ENCODE measurements at regions not wholly inside any gene's neighbourhood (a gene's known extent, or its start where the extent isn't known, plus 50 kb on each side); places are given as distances from the start of the nearest gene placed in this dataset.

DNA sequence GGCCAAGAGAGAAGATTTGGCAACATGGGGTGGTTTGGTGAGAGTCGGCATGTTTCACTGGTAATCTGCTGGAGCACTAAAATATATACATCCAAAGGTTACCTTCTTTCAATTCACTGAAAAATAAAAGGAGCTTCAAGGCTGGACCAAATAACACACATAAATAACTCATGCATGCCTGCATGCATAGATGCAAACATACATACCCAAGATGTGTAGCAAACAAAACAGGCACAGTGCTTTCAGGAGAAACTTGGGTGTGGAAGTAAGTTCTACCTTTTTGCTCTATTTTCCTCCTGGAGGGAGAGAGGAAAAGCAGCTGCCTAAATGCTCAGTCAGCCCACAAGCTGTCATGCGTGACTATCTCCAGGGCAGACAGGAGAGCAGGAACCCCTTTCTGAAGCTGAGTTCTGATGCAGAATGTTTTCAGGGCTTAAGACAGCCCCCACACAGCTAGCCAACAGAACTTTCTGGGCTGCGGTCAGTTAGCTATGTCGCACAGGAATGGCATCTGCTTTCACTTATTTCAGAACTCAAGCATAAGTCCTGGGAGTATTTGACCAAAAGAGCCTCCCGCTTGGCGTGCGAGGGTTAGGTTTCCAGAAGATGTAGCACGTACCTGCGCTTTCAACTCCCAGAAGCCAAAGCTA, 166.2 kb downstream of the TOMM20 start:
- ATAC-seq (peak; percentile 42), DNase-seq (peak in 1 of 4 donors; percentile 61)

DNA sequence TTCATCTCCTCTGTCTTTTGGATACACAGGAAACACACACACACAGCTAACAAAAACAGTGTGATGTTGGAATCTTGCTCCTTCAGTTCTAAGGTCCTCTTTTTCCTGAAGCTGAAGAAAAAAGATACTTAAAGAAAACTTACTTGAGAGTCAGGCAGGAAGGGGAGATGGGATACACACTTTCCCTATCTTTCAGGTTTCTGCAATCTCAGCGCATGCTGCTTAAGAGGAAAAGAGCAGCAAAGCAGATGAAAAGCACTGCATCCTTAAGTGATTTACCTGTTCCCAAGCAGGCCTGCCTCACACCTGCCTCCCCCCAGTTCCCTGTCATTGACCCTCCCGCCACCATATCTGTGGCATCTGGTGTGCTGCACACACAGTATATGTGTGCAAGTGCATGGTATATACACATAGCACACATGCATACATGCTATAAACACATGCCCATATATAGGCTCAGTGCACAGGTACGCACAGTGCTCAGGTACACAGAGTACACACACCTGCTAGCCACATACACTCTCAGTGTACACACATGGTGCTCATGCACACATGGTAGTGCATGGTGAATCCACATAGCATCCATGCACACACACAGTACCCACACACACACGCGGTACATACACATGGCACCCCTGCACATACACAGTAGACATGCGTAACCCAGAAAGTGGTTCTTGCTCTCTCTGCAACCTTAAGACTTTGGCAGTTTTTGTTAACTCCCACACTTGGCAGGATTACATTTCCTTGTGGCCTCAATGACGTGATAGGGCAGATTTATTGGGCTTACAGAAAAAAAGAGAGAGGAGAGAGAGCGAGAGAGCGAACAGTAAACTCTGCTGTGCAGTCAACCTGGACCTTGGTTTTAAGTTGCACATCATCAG, 166.9 kb downstream of the TOMM20 start:
- Histone ChIP-seq H3K4me3 (no peak overlapping the region), H3K27ac (peak overlapping the region; percentile 88 to 92), H3K27me3 (no peaks in the 10 kb centered on the region), H3K9me3 (no peaks in the 10 kb centered on the region), H3K36me3 (no peaks in the 10 kb centered on the region), H3K4me1 (peaks cover 48 to 88% of the 10 kb centered on the region in 2 donors)
- TF ChIP-seq, protein P1, sequence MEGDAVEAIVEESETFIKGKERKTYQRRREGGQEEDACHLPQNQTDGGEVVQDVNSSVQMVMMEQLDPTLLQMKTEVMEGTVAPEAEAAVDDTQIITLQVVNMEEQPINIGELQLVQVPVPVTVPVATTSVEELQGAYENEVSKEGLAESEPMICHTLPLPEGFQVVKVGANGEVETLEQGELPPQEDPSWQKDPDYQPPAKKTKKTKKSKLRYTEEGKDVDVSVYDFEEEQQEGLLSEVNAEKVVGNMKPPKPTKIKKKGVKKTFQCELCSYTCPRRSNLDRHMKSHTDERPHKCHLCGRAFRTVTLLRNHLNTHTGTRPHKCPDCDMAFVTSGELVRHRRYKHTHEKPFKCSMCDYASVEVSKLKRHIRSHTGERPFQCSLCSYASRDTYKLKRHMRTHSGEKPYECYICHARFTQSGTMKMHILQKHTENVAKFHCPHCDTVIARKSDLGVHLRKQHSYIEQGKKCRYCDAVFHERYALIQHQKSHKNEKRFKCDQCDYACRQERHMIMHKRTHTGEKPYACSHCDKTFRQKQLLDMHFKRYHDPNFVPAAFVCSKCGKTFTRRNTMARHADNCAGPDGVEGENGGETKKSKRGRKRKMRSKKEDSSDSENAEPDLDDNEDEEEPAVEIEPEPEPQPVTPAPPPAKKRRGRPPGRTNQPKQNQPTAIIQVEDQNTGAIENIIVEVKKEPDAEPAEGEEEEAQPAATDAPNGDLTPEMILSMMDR (IDR thresholded peaks at IDR 0.05) = no peak
- ATAC-seq (peak; percentile 47), DNase-seq (peak in 1 of 4 donors; percentile 60)
- intact Hi-C loops (cut with DNase I) = loop anchor here in 1 of 2 donors (5.0 kb wide), 1 partner anchor 39 kb away; no protein-coding TSS in a partner anchor

More for the DNA sequence above, 166.2 kb downstream of the TOMM20 start:
- Histone ChIP-seq H3K4me3 (no peak overlapping the region), H3K27me3 (no peaks in the 10 kb centered on the region), H3K4me1 (peaks cover 48 to 80% of the 10 kb centered on the region in 2 donors), H3K36me3 (no peaks in the 10 kb centered on the region), H3K9me3 (no peaks in the 10 kb centered on the region), H3K27ac (peak overlapping the region; percentile 88 to 92)
- intact Hi-C loops (cut with DNase I) = loop anchor here in 1 of 2 donors (5.0 kb wide), 1 partner anchor 40 kb away; no protein-coding TSS in a partner anchor
- TF ChIP-seq, protein P1 (IDR thresholded peaks at IDR 0.05) = no peak

DNA sequence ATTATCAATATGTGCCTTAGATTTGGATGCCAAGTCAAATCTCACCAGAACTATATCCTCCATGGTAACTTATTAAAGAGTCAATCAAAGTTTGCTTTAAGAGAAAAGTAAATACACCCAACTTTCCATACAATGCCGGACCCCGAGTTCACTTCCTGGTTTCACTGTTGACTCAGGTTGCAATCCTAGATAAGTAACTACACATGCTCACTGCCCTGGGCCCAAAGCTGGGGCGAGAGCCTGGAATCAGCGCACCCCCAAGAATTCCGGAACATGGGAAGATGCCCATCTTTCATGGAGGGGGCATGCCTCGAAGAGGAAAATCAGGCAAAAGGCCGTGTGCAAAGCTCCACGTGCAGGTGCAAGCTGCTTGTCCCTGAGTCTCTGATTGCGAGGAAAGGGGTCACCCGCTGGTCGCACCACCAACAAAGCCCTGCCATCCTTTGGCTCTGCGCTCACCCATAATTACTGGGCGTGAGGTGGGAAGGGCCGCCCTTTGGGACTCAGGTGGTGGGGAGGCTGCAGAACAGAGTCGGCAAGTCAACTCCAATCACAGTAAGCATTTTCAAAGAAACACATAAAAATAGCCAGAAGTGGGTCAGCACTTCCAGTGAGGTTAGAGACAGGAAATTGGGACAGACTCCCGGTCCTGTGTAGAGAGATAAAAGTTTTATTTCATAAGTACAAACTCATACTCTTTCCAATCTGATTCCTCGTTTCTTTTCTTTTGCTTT, 167.7 kb downstream of the TOMM20 start:
- Histone ChIP-seq H3K27ac (peak overlapping the region; percentile 88 to 92), H3K27me3 (no peaks in the 10 kb centered on the region), H3K4me3 (no peak overlapping the region), H3K9me3 (no peaks in the 10 kb centered on the region), H3K4me1 (peaks cover 48 to 96% of the 10 kb centered on the region in 2 donors), H3K36me3 (no peaks in the 10 kb centered on the region)
- ATAC-seq (peak; percentile 60), DNase-seq (peak in 3 of 4 donors; percentile 50 to 73 (median 55))
- intact Hi-C loops (cut with DNase I) = loop anchor here in 1 of 2 donors (5.0 kb wide), 1 partner anchor 39 kb away; no protein-coding TSS in a partner anchor
- TF ChIP-seq, protein P1 (IDR thresholded peaks at IDR 0.05) = no peak

DNA sequence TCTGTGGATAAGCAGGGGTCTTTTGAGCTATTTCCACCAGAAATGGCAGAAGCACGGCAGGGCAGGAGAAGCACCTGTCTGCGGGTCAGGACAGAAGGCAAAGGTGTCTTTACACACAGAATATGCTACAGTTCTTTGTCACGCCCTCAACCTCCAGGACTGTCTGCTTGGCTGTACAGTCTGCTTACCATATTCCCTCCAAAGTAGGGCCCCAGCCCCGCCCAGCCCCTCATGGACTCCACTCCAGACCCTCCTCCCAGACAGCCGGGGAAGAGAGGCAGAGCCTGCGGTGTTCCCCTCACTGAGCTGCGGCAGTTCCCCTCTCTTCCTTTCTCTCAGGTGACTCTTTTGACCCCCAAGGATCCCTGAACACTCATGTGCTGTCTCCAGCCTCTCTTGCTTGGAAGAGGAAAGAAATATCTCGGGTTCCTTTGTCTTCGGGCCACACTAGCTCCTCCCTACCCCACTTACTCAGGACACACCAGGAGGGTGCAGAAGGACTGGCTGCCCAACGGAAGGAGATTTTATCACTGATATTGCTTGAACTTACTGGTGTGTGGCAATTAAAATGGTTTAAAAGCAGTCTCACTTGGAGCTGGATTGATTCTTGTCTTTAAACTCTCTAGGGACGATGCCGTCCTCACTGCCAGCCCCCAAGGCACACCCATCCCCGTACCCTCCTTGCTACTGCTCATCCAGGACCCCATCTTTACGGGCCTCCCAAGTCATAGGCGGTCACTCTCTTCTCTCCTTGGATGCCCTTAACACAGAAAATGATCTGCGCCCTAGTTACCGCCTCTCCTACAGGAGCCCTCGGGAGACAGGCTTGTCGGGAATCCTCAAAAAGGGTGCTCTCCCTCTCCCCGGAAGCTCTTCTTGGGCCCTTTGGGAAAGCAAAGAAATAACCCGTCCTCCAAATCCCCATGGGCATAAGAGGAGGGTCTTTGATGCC, 169.7 kb downstream of the TOMM20 start:
- Histone ChIP-seq H3K36me3 (no peaks in the 10 kb centered on the region), H3K4me1 (peaks cover 49 to 100% of the 10 kb centered on the region in 2 donors), H3K9me3 (no peaks in the 10 kb centered on the region), H3K27ac (peak overlapping the region; percentile 88 to 92), H3K4me3 (no peak overlapping the region), H3K27me3 (no peaks in the 10 kb centered on the region)
- TF ChIP-seq, protein P1 (IDR thresholded peaks at IDR 0.05) = no peak
- intact Hi-C loops (cut with DNase I) = no loop called here
- no peak for ATAC-seq
- no peak for DNase-seq
